Panc1 (cell line): ENCODE measurements at regions not wholly inside any gene's neighbourhood (a gene's known extent, or its start where the extent isn't known, plus 50 kb on each side); places are given as distances from the start of the nearest gene placed in this dataset.

Experiments
- ATAC-seq: fragments of 200-7000 bp; cut with Tn5 transposase; 2 replicates; pipeline ENCODE4 v1.9.1; 2020; ENCODE audit warnings: mild to moderate bottlenecking, moderate library complexity
- BruUV-seq: library from RNA; stranded (reverse); fragments of 400-500 nt; replicated peaks from 2 replicates; lab custom pipeline; 2021; lab: Mats Ljungman, UMichigan
- CTCF ChIA-PET: fragments of 300-600 bp; sonication (Branson Sonifier 250); formaldehyde crosslinking; loops from one replicate; lab custom pipeline; 2022; ENCODE audit warnings: antibody characterized with exemption; lab: Charles Lee
- POLR2A ChIA-PET: fragments of 300-600 bp; sonication (Branson Sonifier 250); formaldehyde crosslinking; loops from one replicate; lab custom pipeline; 2022; ENCODE audit warnings: antibody characterized with exemption; lab: Charles Lee
- DNase-seq: peaks from one replicate; pipeline ENCODE4 v3.0.0-alpha.2; 2010; ENCODE audit warnings: low read depth, low spot score
- H3K27ac ChIP-seq: 2 replicates; pipeline ENCODE4 v1.5.1; 2011; ENCODE audit warnings: mild to moderate bottlenecking, low read length, inconsistent platforms
- H3K27me3 ChIP-seq: fragments of 200-500 bp; sonication (Bioruptor generic); 2 replicates; pipeline ENCODE4 v1.6.0; 2014; ENCODE audit warnings: low read length, inconsistent platforms; ENCODE audit not compliant: control insufficient read depth, insufficient read depth
- H3K36me3 ChIP-seq: fragments of 200-500 bp; sonication (Bioruptor generic); 2 replicates; pipeline ENCODE4 v1.5.1; 2014; ENCODE audit warnings: inconsistent platforms, mild to moderate bottlenecking, low read length, moderate library complexity; ENCODE audit not compliant: control insufficient read depth, insufficient read depth
- H3K4me1 ChIP-seq: 2 replicates; pipeline ENCODE4 v1.5.1; 2011; ENCODE audit warnings: inconsistent platforms, mild to moderate bottlenecking, low read length, moderate library complexity; ENCODE audit not compliant: control insufficient read depth, insufficient read depth
- H3K4me3 ChIP-seq, 2 experiments: 2 replicates each; pipeline ENCODE4 v1.5.1; 2011 to 2012; ENCODE audit warnings: low read depth in 2 of 2, low read length in 2 of 2, mild to moderate bottlenecking in 2 of 2, inconsistent platforms in 1 of 2, moderate library complexity in 1 of 2
- H3K9me3 ChIP-seq: fragments of 200-500 bp; sonication (Bioruptor generic); 2 replicates; pipeline ENCODE4 v1.5.1; 2014; ENCODE audit warnings: low read depth, mild to moderate bottlenecking, inconsistent platforms, low read length, moderate library complexity; ENCODE audit not compliant: control insufficient read depth, insufficient read depth
- POLR2AphosphoS5 ChIP-seq: IDR thresholded peaks from 2 replicates; pipeline ENCODE4 v1.6.1; 2012; ENCODE audit warnings: mild to moderate bottlenecking, low read depth, low read length, moderate library complexity
- REST ChIP-seq, 2 experiments: IDR thresholded peaks; 2 replicates each; pipeline ENCODE4 v1.6.1; 2011 to 2012; ENCODE audit warnings: low read depth in 2 of 2, control low read depth in 1 of 2, low read length in 1 of 2, mild to moderate bottlenecking in 1 of 2, moderate library complexity in 1 of 2; ENCODE audit not compliant: insufficient read depth in 1 of 2
- SIN3A ChIP-seq: IDR thresholded peaks from 2 replicates; pipeline ENCODE4 v1.6.1; 2012; ENCODE audit warnings: low read depth, mild to moderate bottlenecking, low read length, moderate library complexity, borderline replicate concordance; ENCODE audit not compliant: insufficient read depth
- TCF7L2 ChIP-seq: IDR thresholded peaks from 2 replicates; pipeline ENCODE4 v1.6.1; 2011; ENCODE audit warnings: mild to moderate bottlenecking, low read depth, low read length, inconsistent platforms
- in situ Hi-C: cut with HindIII; loops from 2 replicates; pipeline ENCODE4 v1.10.0; 2016; ENCODE audit warnings: low sequenced_read_pairs, low pct_unique_long_range_greater_than_20kb
- intact Hi-C: fragments of 100-400 bp; cut with micrococcal nuclease; formaldehyde crosslinking; loops from one replicate; pipeline ENCODE4 v1.10.0; 2022; ENCODE audit not compliant: unreplicated experiment
- TF ChIP-seq, protein P1 (sequence below): fragments of 450-650 bp; IDR thresholded peaks from 2 replicates; pipeline ENCODE4 v1.5.1; 2017; ENCODE audit warnings: mild to moderate bottlenecking

DNA sequence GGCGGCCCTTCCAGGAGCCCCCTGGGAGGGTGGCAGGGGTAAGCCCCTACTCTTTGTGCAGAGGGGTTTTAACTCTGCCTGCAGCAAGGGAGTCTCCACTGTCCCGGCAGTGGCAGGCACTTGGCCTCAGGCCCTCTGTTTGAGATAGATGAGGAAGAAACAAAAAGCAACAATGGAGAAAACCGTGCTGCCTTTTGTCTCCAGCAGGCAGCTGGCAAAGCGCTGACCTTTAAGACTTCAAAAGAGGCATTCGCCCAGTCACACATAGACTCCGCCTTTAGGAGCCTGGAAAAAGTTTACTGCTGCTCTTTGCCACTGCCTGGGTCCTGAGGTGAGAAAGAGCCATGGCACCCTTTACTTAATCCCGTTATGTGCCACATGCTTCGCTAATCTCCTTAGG is 158.2 kb upstream of the NTF3 start:
- BruUV-seq, result no TSS peak
- no peak for TF ChIP-seq REST (IDR thresholded peaks at IDR 0.05; ENCODE audit: insufficient read depth in 1 of 2, low read depth in 2 of 2, low read length in 1 of 2)
- no peak for TF ChIP-seq POLR2AphosphoS5
- TF ChIP-seq, protein P1, sequence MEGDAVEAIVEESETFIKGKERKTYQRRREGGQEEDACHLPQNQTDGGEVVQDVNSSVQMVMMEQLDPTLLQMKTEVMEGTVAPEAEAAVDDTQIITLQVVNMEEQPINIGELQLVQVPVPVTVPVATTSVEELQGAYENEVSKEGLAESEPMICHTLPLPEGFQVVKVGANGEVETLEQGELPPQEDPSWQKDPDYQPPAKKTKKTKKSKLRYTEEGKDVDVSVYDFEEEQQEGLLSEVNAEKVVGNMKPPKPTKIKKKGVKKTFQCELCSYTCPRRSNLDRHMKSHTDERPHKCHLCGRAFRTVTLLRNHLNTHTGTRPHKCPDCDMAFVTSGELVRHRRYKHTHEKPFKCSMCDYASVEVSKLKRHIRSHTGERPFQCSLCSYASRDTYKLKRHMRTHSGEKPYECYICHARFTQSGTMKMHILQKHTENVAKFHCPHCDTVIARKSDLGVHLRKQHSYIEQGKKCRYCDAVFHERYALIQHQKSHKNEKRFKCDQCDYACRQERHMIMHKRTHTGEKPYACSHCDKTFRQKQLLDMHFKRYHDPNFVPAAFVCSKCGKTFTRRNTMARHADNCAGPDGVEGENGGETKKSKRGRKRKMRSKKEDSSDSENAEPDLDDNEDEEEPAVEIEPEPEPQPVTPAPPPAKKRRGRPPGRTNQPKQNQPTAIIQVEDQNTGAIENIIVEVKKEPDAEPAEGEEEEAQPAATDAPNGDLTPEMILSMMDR, result no peak
- no peak for TF ChIP-seq SIN3A
- TF ChIP-seq TCF7L2, result no peak
- intact Hi-C loops, result no loop called here
- Histone ChIP-seq H3K4me3 (no peak overlapping the region), H3K4me1 (no peaks in the 10 kb centered on the region), H3K9me3 (no peaks in the 10 kb centered on the region), H3K27ac (no peak overlapping the region), H3K27me3 (no peaks in the 10 kb centered on the region), H3K36me3 (no peaks in the 10 kb centered on the region)
- POLR2A ChIA-PET, result no interaction called here
- DNase-seq, result no peak
- CTCF ChIA-PET, result no interaction called here
- ATAC-seq, result no peak
- in situ Hi-C loops, result no loop called here

DNA sequence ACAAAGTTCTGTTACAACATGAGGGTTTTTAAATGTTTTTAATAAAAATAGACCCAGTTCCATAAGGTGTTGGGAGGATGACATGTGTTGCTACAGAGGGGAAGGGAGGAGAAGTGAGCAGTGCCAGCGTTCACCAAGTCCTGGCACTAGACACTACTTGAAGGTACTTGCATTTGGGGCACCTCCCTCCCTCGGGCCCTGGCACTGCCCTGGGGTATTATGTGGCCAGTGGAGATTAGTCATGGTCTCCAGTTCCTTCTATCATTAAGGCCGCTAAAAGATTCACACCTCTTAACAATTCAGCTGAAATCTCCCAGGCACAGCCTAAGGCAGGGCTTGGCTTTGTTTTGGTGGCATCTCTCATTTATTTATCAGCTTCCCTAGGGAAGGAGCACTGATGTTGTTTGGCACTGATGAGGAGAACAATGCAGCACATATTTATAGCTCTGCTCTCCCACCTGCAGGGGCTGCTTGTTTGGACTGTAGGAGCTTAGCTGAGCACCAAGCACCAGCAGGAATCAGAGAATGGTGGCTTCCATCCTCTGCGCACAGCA is 155.5 kb upstream of the NTF3 start:
- DNase-seq (no peak), ATAC-seq (no peak)
- ChIA-PET POLR2A (no interaction called here), CTCF (no interaction called here)
- Histone ChIP-seq H3K36me3 (no peaks in the 10 kb centered on the region), H3K27ac (no peak overlapping the region), H3K27me3 (no peaks in the 10 kb centered on the region), H3K4me1 (no peaks in the 10 kb centered on the region), H3K9me3 (no peaks in the 10 kb centered on the region), H3K4me3 (no peak overlapping the region)
- TF ChIP-seq TCF7L2 (no peak), SIN3A (no peak), REST (IDR thresholded peaks at IDR 0.05; ENCODE audit: insufficient read depth in 1 of 2, low read depth in 2 of 2, low read length in 1 of 2) (no peak), POLR2AphosphoS5 (no peak)
- TF ChIP-seq, protein P1, result no peak
- BruUV-seq, result no TSS peak
- intact Hi-C loops, result no loop called here
- in situ Hi-C loops, result no loop called here
